ENCODE measurements at regions not wholly inside any gene's neighbourhood (a gene's known extent, or its start where the extent isn't known, plus 50 kb on each side); places are given as distances from the start of the nearest gene placed in this dataset.

- DNase-seq = no peak
These were observed 346.3 kb upstream of the CDH11 start for GRCh38 chr16:65468133-65468532.

DNA sequence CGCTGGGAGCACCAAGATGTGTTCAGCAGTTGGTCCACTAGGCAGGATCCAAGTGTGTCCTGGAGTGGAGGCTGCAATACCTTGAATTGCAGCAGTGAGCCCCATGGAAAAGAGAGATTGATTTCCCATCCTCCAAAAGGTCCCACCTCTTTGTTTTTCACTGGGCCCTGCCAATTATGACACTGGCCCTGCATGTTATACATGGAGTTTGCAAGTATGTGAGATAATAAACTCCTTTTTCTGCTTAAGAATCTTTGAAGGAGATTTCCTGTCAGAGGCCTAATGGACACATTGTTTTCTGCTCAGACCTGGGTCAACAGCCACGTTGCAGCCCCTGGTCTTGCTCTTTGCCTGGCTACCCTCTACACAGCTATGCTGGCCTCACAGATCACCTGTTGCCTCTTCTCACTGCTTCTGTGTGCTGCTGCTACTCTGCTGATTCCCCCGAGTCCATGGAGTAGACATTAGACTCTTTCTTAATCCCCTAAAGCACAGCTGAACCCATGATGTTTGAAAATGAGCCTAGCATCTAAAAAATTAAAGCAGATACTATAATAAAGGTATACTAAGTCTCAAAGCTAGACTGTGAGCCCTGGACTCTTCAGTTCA lies 341.9 kb upstream of the CDH11 start:
- DNase-seq = no peak

DNA sequence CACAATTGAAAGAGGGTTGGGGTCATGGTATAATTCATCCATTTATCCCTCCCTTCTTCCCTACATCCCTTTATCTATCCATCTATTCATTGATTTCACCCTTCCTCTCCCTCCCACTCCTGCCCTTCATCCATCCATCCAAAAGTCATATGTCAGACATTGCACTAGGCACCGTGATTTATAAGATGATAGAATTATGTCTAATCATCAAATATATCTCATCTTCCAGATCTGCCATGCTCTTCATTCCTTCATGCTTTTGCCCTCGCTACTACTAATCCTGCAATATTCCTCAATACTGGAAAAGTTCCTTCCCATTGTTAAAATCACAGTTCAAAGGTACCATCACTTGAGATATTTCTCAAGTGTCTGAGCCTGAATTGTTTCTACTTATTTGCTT lies 335.2 kb upstream of the CDH11 start:
- DNase-seq = no peak

DNA sequence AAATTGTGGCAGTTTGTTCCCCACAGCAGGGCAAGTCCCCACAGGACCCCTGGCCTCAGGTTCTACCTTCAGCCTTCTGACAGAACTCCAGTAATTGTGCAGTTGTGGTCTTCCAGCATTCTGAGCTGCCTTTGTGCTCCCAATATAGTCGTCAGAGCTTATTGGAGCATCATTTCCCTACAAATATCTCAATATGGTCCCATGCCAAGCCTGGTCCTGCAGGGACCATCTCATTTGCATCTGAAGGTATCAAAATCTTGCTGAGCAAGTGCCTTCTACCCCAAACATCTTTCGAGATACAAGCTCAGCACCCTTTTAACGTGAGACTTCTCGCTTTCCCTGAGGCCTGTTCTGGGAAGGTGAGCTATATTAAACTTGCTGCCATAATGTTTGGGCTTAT lies 333.9 kb upstream of the CDH11 start:
- no peak for DNase-seq

- no peak for DNase-seq
These were observed 331.8 kb upstream of the CDH11 start for GRCh38 chr16:65453646-65454045.

- DNase-seq = no peak
These were observed 327.7 kb upstream of the CDH11 start for GRCh38 chr16:65449526-65449925.

- DNase-seq = no peak
These were observed 324.6 kb upstream of the CDH11 start for GRCh38 chr16:65446427-65446826.

DNA sequence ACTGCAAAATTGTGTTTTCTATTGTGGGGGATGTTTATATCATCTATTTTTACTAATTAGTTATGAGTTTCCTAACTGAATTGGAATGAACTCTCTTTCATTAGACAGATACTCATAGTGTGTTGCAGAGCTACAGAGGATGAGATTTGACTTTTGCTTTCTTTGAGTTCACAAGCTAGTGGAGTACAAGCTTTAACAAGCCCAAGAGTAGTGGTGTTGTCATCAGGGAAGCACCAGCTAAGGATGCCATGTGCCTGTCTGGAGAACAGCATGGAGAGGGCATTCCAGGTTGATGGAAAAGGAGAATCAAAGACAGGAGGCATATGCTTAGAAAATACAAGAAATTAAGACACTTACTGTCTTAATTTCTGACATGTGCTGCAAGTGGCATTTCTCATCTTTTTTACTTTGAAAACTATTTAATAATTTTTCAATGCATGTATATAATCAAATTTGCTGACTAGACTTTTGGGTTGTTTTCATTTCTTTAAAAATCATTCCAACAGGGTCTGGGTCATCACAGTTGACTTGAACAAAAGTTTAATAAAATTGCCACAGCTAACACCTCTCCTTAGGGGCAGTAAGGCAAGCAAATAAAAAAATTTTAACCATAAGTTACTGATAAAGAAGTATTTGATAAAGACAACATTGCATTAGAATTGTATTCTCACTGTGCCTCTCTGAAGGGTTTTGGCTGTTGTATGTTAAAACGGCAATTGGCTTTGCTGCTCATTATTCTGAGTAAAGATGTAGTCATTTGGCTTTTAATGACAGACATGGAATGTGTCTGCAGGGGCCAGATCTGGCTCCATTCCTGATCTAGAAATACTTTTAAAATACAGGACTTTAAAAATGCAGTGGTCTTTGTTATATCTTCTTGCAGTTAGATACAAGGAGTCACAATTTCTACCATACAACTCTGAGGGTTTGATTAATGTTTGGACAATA lies 323.7 kb upstream of the CDH11 start:
- no peak for DNase-seq

GRCh38 chr16:65441501-65441900 lies 319.6 kb upstream of the CDH11 start:
- no peak for DNase-seq

DNA sequence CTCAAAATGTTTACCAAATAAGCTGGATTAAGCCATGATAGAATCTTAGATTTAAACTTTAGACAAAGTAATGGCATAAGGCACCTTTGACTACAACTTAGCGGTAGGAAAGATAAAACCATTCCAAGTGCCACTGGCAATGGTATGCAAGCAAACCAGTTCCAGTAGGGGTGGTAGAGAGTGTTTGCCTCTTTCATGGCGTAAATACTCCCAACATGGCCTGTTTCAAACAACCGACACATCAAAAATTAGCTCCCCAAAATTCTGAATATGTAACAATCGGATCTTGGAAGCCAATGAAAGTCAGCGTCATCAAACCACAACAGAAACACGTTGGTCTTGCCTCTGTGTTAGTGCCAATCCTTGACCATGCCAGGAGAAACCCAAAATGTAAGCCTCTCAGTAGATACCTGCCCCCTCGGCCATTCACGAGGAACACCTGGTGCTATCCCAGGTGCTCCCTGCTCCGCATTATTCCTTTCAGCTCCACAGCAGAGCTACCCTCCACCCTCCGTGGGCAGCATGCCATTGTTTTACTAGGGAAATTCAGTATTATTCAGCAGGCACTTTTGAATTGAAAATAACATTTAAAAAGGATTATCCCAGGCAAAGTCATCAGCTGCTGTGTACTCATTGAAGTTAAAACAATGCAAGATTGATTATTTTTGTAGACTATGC lies 307.8 kb upstream of the CDH11 start:
- no peak for DNase-seq

DNA sequence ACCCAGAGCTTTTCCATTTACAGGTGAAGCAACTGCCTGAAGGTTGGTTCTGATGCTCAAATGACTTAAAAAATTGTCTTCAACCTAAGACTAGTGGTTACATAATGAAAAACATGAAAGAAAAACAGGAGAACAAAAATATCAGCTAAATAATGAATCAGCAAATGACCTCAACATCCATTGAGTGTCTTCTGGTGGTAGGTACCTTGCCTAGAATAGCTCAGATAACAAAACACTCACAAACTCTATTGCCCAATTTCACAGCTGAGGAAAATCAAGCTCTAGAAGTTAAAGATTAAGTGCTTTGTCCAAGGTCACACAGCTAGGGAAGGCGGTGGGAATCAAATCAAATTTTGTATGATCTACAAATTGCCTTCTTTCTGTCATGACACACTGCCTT lies 304.6 kb upstream of the CDH11 start:
- no peak for DNase-seq

DNA sequence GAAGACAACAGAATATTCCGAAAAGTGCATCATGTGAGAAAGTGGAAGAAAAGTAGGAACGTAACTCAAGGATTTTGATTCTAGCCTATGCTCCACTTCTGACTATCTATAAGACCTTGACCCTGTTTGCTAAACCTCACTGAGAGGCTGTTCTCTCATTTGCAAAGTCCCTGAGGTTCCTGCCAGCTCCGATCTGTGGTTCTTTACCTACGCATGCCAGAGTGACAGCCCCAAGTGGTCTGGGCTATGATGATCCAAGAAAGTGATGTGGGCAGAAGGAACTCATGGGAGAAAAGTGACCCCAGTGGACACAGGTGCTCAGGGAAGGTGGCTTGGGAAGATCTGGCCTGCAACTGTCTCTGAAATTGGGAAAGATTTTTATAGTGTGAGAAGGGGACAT lies 301.1 kb upstream of the CDH11 start:
- DNase-seq = no peak

DNA sequence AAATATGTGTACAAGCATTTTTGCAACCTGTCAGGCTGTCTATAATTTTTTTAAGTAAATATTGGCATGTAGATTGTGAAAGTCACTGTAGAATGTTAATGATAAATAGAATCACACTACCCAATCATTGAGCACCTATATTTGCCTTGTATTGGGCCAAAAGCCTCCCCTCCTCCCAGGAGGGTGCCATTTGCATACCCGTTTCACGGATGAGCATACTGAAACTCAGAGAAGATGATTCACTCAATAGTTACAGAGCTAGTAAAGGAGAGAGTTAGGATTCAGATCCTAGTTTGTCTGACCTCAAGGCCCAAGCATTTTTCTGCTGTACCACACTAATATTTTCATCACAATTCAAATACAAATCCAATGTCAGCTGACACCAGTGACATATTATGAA lies 299.7 kb upstream of the CDH11 start:
- DNase-seq = no peak

DNA sequence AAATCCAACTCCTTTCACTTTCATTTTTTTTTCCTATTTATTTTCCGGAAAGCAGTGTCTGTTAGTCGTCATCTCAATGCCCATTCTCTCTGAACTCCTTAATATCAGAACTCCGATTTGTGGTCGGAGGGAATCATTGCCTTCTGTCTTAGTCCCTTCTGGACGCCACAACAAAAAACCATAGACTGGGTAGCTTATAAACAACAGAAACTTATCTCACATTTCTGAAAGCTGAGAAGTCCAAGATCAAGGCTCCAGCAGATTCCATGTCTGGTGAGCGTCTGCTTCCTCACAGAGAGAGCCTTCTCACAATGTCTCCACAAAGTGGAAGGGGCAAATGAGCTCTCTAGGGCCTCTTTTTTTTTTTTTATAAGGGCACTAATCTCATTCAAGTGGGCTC lies 296.6 kb upstream of the CDH11 start:
- DNase-seq = no peak

DNA sequence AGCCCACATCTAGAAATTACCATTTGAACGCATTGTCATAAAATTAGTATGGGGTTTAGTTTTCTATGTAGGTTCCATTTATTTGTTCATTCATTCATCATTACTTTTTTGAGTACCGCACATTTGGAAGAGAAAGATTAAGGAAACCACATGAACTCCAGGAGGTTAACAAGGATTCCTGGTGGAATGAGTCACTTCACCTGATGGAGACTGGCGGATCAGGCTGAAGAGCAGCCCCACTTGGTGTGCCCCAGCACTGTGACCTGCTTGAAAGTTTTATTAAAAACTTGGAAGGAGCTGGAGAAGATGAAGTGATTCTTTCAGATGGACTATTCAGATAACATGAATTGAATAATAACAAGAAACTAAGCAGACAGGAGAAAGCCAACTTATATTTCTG lies 293.6 kb upstream of the CDH11 start:
- DNase-seq = no peak

GRCh38 chr16:65414284-65414984 lies 292.6 kb upstream of the CDH11 start:
- no peak for DNase-seq

GRCh38 chr16:65413861-65414260 lies 292.0 kb upstream of the CDH11 start:
- DNase-seq = no peak

- DNase-seq = no peak
These were observed 288.9 kb upstream of the CDH11 start for GRCh38 chr16:65410801-65411200.

DNA sequence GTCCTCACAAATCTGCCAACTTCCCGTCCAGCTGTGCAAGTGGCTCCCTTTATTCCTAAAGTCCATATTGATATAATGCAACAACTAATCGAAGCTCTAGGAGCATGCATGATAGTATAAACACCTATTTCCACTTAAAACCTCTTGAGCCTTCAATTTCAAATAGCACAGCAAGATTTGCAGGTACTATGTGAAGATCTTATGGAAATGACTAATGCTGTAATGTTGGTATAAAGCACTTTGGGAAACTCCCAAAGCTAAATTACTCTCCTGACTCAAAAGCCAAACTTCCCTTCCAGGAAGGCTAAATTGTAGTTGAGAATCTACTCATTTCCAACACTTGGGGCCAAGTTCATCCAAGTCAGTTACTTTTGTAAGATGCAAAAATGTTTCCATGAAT lies 287.6 kb upstream of the CDH11 start:
- DNase-seq = no peak

- no peak for DNase-seq
These were observed 285.1 kb upstream of the CDH11 start for GRCh38 chr16:65406933-65407332.

DNA sequence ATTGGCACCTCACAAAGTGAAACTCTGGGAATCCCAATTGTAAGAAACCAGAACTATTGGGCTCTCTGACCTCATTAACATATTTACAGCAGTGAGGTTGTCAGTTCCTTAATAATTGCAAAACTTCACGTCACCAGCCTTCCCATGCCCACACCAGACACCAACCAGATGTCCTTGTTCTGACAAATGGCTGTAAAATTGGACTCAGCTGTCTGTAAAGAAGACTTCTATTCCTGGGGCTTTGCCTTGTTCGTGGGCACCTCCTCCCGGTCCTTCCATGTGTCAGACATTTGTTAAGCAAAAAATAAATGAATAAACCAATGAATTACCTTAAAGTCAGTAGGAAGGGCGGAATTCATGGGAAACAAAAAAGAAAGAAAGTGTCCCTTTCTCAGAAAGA lies 284.3 kb upstream of the CDH11 start:
- no peak for DNase-seq

DNA sequence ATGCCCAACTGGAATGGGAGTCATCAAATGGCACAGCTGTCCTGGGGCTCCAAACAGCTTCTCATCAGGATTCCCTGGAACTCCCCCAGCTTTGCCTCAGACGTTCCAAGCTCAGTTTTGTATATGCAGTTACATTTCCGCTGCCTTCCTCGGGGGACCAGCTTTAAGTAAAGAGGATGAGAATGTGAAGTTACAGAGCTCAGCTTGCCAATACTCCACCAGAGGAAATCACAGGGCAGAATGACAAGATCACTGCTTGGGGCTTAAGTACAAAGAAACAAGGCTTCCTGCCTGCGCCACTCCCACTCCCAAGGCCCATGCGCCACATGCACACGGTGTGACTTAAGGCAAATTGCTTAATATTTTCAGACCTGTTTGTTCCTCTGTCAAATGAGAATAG lies 272.4 kb upstream of the CDH11 start:
- no peak for DNase-seq

DNA sequence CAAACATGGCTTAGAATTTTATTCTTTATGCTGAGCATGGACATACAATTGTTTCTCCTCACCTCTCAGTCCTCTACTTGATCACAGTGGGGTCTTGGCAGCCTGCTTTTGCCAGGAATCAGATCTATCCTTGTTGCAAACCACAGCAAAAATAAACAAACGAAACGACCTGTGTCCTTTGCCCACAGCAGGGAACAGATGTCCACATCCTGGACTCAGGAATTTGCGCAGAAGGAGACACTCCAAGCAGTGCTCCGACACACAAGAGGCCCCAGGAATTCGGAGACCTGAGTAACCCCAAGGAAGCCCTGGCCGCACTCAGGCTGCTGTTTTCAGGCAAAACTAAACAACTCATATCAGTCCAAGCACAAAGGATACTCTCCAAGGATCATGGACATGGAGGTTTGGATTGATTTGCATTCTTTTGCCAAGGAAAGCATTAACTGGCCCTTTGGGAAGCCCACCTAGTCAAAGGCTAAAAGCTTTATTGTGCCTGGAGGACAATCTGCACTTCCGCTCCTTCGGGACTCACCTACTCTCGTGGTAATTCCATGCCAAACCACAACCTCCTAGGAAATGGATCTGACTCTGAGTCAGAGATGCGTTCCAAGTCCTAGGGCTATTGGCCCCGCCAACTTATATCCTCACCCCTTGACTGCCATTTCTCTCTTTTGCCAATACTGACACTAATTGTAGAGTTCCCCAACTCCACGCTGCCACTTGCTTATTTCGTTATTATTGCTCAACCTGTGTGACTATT lies 271.1 kb upstream of the CDH11 start:
- no peak for DNase-seq
